D721Med (cell line): ENCODE measurements at regions not wholly inside any gene's neighbourhood (a gene's known extent, or its start where the extent isn't known, plus 50 kb on each side); places are given as distances from the start of the nearest gene placed in this dataset.

Experiments
- DNase-seq: peaks from one replicate; pipeline ENCODE4 v3.0.0; 2011; ENCODE audit warnings: low spot score; ENCODE audit not compliant: insufficient read length
- FAIRE-seq: peaks from 2 replicates; lab custom pipeline; 2011; peaks lifted over from hg19 to GRCh38; lab: Jason Lieb, UNC
- CTCF ChIP-seq: IDR thresholded peaks from 2 replicates; pipeline ENCODE4 v1.5.1; 2012; ENCODE audit warnings: mild to moderate bottlenecking, control low read depth; ENCODE audit not compliant: insufficient read depth; ENCODE audit errors: missing control alignments

DNA sequence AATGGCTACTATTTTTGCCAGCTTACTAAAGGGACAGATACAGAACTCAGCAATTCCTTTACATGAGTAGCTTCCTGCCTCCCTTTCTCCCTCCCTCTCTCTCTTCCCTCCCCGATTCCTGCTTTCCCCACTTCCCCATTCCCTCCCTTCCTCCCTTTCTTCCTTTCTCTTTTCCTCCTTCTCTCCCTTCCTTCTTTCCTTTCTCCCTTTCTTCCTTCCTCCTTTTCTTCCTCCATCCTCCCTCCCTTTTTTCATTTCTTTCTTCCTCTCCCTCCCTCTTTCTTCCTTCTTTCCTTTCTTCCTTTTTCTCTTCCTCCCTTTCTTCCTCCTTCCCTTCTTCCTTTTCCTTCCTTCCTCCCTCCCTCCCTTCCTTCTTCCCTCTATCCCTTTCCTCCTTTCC lies 178.1 kb downstream of the RNF144B start:
- no peak for FAIRE-seq
- TF ChIP-seq CTCF = no peak
- no peak for DNase-seq

DNA sequence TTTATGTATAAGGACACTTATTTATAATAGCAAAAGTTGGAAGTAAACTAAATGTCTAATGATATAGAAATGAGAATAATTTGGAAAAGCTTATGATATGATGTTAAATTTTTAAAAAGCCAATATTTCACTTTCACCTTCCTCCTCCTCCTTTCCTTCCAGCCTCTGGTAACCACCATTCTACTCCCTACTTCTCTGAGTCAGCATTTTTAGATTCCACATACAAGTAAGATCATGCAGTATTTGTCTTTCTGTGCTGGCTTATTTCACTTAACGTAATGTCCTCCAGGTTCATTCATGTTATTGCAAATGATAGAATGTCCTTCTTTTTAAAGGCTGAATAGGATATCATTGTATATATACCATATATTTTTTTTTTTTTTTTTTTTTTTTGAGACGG lies 180.2 kb downstream of the RNF144B start:
- FAIRE-seq (no peak), DNase-seq (no peak)
- no peak for TF ChIP-seq CTCF

DNA sequence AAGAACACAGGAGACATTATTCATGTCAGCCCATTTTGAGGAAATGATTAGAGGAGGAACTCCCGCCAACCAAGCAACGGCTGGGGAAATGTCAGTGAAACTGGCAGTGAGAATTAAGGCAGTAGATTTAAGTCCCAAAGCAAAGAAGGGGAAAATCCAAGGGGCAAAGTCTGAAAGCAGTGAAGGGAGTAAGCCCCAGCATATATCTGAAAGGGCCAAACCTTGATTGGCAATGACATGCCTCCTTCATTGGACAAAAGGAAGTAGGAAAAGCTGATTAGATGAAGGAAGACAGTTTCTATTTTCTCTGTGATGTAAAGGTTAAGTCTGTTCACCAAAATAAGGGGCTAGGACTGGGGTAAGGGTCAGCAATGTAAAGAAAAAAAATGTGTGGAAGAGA lies 190.3 kb downstream of the RNF144B start:
- no peak for TF ChIP-seq CTCF
- FAIRE-seq (no peak), DNase-seq (no peak)

GRCh38 chr6:18579166-18579565 lies 192.0 kb downstream of the RNF144B start:
- no peak for TF ChIP-seq CTCF
- FAIRE-seq (no peak), DNase-seq (no peak)

DNA sequence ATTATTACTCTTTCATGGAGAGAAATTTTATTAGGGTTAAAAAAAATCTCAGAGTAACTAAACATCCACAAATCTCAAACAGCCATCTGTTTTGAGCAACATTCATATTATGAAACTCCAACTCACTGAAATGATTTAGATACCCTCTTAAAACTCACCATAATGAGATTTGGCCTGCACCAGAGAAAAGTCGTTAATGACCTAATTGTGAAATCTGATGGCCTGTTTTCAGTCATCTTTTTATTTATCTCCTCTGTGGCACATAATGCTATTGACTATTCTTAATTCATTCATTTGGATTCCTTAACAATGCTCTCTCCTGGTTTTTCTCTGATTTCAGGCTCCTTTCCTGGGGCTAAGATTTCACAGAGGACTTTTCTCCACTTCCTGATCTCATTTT lies 192.7 kb downstream of the RNF144B start:
- no peak for TF ChIP-seq CTCF
- DNase-seq = no peak
- FAIRE-seq = no peak

DNA sequence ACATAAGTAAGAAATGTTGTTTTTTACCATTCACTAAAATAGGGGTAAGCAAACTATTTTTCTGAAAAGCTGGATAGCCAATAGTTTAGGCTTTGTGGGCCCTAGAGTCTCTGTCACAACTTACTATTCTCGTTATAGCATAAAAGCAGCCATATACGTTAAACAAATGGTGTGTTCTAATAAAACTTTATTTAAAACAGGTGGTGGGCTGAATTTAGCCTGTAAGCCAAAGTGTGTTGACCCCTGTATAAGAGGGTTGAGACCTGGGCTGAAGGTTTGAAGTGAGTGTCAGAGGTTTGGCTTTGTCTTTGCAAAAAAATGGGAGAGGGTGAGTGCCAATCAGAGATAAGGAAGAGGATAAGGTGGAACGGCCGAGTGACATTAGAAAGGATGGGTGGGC lies 197.2 kb downstream of the RNF144B start:
- FAIRE-seq (no peak), DNase-seq (no peak)
- TF ChIP-seq CTCF = no peak

GRCh38 chr6:18585032-18585573 lies 198.0 kb downstream of the RNF144B start:
- no peak for TF ChIP-seq CTCF
- FAIRE-seq = no peak

More at GRCh38 chr6:18585032-18585573, 198.0 kb downstream of the RNF144B start:
- no peak for DNase-seq
